ENCODE measurements at regions not wholly inside any gene's neighbourhood (a gene's known extent, or its start where the extent isn't known, plus 50 kb on each side); places are given as distances from the start of the nearest gene placed in this dataset.

DNA sequence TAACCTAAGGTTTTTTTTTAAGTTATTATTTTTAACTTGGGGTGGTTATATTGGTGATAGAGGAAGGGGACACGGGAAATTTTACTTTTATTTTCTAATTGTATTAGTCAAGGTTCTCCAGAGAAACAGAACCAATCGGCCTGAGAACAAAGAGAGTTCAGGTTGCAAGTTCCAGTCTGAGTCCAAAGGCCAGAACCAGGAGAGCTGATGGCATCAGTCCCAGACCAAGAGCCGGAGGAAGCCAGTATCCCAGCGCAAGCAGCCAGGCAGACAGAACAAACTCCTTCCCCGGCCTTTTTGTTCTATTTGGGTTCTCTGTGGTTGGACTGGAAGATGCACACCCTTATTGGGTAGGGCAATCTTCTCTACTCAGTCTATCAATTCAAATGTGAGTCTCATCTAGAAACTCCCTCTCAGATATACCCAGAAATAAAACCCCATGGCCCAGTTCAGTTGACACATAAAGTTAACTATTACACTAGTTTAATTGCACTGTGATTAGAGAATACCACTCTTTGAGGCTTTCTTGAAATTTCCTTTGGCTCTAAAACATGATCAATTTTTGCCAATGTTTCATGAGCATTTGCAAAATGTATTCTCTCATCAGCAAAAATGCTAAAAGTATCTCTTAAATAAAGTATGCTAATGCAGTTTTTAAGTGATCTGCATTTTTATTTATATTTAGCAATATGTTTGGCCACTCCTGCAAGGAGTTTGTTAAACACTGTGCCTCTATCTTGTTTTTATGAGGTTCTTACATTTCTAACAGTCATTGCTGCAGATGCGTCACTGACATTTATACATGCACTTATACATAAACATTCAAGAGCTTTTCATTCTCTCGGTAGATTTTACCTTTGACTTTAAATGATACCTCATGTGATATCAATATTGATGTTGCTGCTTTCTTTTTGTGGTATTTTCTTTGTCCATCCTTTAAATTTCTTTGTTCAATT is 103.2 kb upstream of the SSTR4 start:
- no peak for TF ChIP-seq CTCF (IDR thresholded peaks at IDR 0.05; ENCODE audit: low read length, missing control alignments)
- DNase-seq (ENCODE audit: low read depth): no peak
- no peak overlapping the region for H3K4me3 ChIP-seq (replicated peaks; ENCODE audit: low read depth, low read length)

- no peak overlapping the region for H3K4me3 ChIP-seq (replicated peaks; ENCODE audit: low read depth, low read length)
- no peak for TF ChIP-seq CTCF (IDR thresholded peaks at IDR 0.05; ENCODE audit: low read length, missing control alignments)
- DNase-seq (ENCODE audit: low read depth): no peak
Measured at GRCh38 chr20:22939181-22939580, 95.9 kb upstream of the SSTR4 start.

GRCh38 chr20:22940350-22940749 is 94.8 kb upstream of the SSTR4 start:
- no peak overlapping the region for H3K4me3 ChIP-seq (replicated peaks; ENCODE audit: low read depth, low read length)
- TF ChIP-seq CTCF (IDR thresholded peaks at IDR 0.05; ENCODE audit: low read length, missing control alignments): no peak
- DNase-seq (ENCODE audit: low read depth): no peak

GRCh38 chr20:22941550-22941949 is 93.6 kb upstream of the SSTR4 start:
- H3K4me3 ChIP-seq (replicated peaks; ENCODE audit: low read depth, low read length): no peak overlapping the region
- DNase-seq (ENCODE audit: low read depth): no peak
- no peak for TF ChIP-seq CTCF (IDR thresholded peaks at IDR 0.05; ENCODE audit: low read length, missing control alignments)

- H3K4me3 ChIP-seq (replicated peaks; ENCODE audit: low read depth, low read length): no peak overlapping the region
- no peak for DNase-seq (ENCODE audit: low read depth)
- TF ChIP-seq CTCF (IDR thresholded peaks at IDR 0.05; ENCODE audit: low read length, missing control alignments): no peak
Measured at GRCh38 chr20:22942742-22943141, 92.4 kb upstream of the SSTR4 start.

GRCh38 chr20:22944062-22944461 is 91.0 kb upstream of the SSTR4 start:
- TF ChIP-seq CTCF (IDR thresholded peaks at IDR 0.05; ENCODE audit: low read length, missing control alignments): no peak
- DNase-seq (ENCODE audit: low read depth): peak; percentile 36

DNA sequence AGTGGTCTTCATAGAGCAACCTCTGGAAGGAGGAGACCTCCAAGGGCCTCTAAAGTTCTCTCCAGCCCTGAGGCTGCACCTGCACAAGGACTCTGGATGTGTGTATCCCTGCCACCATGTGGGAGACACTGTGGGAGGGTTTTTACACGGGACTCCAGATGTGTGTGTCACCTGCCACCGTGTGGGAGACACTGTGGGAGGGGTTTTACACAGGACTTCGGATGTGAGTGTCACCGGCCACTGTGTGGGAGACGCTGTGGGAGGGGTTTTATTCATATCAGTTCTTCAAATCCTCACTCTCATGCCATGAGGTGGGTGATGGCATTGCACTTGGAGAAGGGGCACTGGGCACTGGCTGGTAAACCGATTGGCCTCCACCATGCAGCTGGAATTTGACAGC is 90.2 kb upstream of the SSTR4 start:
- no peak overlapping the region for H3K4me3 ChIP-seq (replicated peaks; ENCODE audit: low read depth, low read length)
- TF ChIP-seq CTCF (IDR thresholded peaks at IDR 0.05; ENCODE audit: low read length, missing control alignments): no peak
- DNase-seq (ENCODE audit: low read depth): no peak

More at GRCh38 chr20:22944062-22944461, 91.0 kb upstream of the SSTR4 start:
- no peak overlapping the region for H3K4me3 ChIP-seq (replicated peaks; ENCODE audit: low read depth, low read length)
